Spleen (tissue), 7 donors: ENCODE measurements at regions not wholly inside any gene's neighbourhood (a gene's known extent, or its start where the extent isn't known, plus 50 kb on each side); places are given as distances from the start of the nearest gene placed in this dataset.

ENCODE experiments used
- CTCF ChIP-seq, 11 experiments: fragments of 200-600 bp in 7 of 11; fragments of 450-650 bp in 4 of 11; sonication (generic) in 4 of 11; IDR thresholded peaks in 8 of 11; conservative IDR thresholded peaks in 3 of 11; 1 replicate in 7 of 11; 2 replicates in 4 of 11; pipeline versions ENCODE4 v1.4.0 to v1.8.0; 2016 to 2021; ENCODE audit warnings: antibody characterized with exemption in 11 of 11, inconsistent platforms in 4 of 11, mild to moderate bottlenecking in 1 of 11
- POLR2A ChIP-seq, 3 donors: fragments of 450-650 bp; IDR thresholded peaks; one replicate each; pipeline ENCODE4 v1.5.1; 2017; ENCODE audit warnings: antibody characterized with exemption in 3 of 3, mild to moderate bottlenecking in 1 of 3
- donor health status: DM: no; HTN: no; CAD: no; lungs with moderate emphysema.
- donor health status: DM: no; HTN: no; CAD: no.
- donor health status: DM: no; HTN: no; CAD: no.

GRCh38 chr4:165627548-165627947 is 245.5 kb upstream of the TLL1 start:
- TF ChIP-seq CTCF (IDR thresholded peaks at IDR 0.05 in 8 of 11, conservative IDR thresholded peaks at IDR 0.05 in 3 of 11) = no peak
- no peak for TF ChIP-seq POLR2A (IDR thresholded peaks at IDR 0.05)
